GM12874 (cell line): ENCODE measurements at regions not wholly inside any gene's neighbourhood (a gene's known extent, or its start where the extent isn't known, plus 50 kb on each side); places are given as distances from the start of the nearest gene placed in this dataset.

Source experiments
- CTCF ChIP-seq: IDR thresholded peaks from 2 replicates; pipeline ENCODE4 v1.5.1; 2011; ENCODE audit warnings: low read depth, mild to moderate bottlenecking, control low read depth, low read length, moderate library complexity; ENCODE audit not compliant: insufficient read depth

GRCh38 chr10:111515264-111515663, 438.4 kb downstream of the ADRA2A start:
- no peak for TF ChIP-seq CTCF

- TF ChIP-seq CTCF: no peak
These were observed 438.9 kb downstream of the ADRA2A start for GRCh38 chr10:111515706-111516105.

- no peak for TF ChIP-seq CTCF
These were observed 439.3 kb downstream of the ADRA2A start for GRCh38 chr10:111516144-111516543.

GRCh38 chr10:111522141-111522540, 445.3 kb downstream of the ADRA2A start:
- no peak for TF ChIP-seq CTCF

- TF ChIP-seq CTCF: no peak
These were observed 445.7 kb downstream of the ADRA2A start for GRCh38 chr10:111522551-111522950.

GRCh38 chr10:111523016-111523415, 446.2 kb downstream of the ADRA2A start:
- no peak for TF ChIP-seq CTCF

GRCh38 chr10:111524134-111524533, 447.3 kb downstream of the ADRA2A start:
- TF ChIP-seq CTCF: no peak

- TF ChIP-seq CTCF: no peak
These were observed 448.9 kb downstream of the ADRA2A start for GRCh38 chr10:111525696-111526095.
